MCF 10A (cell line): ENCODE measurements at regions not wholly inside any gene's neighbourhood (a gene's known extent, or its start where the extent isn't known, plus 50 kb on each side); places are given as distances from the start of the nearest gene placed in this dataset.

Experiments used
- BruUV-seq: library from RNA; stranded (reverse); fragments of 400-500 nt; replicated peaks from 2 replicates; lab custom pipeline; 2021; lab: Mats Ljungman, UMichigan
- CTCF ChIA-PET: fragments of 300-600 bp; sonication (Branson Sonifier 250); formaldehyde crosslinking; extraction: SDS; loops from one replicate; lab custom pipeline; 2021; ENCODE audit warnings: antibody characterized with exemption, inconsistent platforms; lab: Yijun Ruan, JAX
- POLR2A ChIA-PET: fragments of 300-600, 350-650 bp; sonication (Branson Sonifier 250); formaldehyde crosslinking; extraction: SDS; loops from one replicate; lab custom pipeline; 2020; ENCODE audit warnings: antibody characterized with exemption, inconsistent platforms; lab: Yijun Ruan, JAX
- DNase-seq: peaks from one replicate; pipeline ENCODE4 v3.0.0-alpha.2; 2018; ENCODE audit not compliant: unreplicated experiment
- H3K27ac Mint-ChIP-seq: one replicate; pipeline ENCODE4 v1.8.0; 2022; ENCODE audit warnings: mild to moderate bottlenecking, low read depth, mixed read lengths; ENCODE audit not compliant: unreplicated experiment
- H3K27me3 Mint-ChIP-seq: one replicate; pipeline ENCODE4 v1.8.0; 2022; ENCODE audit warnings: mixed read lengths; ENCODE audit not compliant: insufficient read depth, unreplicated experiment
- H3K36me3 Mint-ChIP-seq: one replicate; pipeline ENCODE4 v1.8.0; 2022; ENCODE audit warnings: mild to moderate bottlenecking, moderate library complexity, mixed read lengths; ENCODE audit not compliant: insufficient read depth, unreplicated experiment
- H3K4me1 Mint-ChIP-seq: one replicate; pipeline ENCODE4 v1.8.0; 2022; ENCODE audit warnings: mixed read lengths; ENCODE audit not compliant: insufficient read depth, unreplicated experiment
- H3K4me3 Mint-ChIP-seq: one replicate; pipeline ENCODE4 v1.8.0; 2022; ENCODE audit warnings: mild to moderate bottlenecking, moderate library complexity, mixed read lengths; ENCODE audit not compliant: unreplicated experiment
- H3K9me3 Mint-ChIP-seq: one replicate; pipeline ENCODE4 v1.8.0; 2022; ENCODE audit warnings: mixed read lengths; ENCODE audit not compliant: unreplicated experiment
- intact Hi-C: fragments of 100-400 bp; cut with micrococcal nuclease; formaldehyde crosslinking; loops from 2 replicates; pipeline ENCODE4 v1.14.1; 2022
- TF ChIP-seq, protein P1 (sequence below): fragments of 200-600 bp; IDR thresholded peaks from one replicate; pipeline ENCODE4 v1.8.0; 2022; ENCODE audit warnings: antibody characterized with exemption, mild to moderate bottlenecking; ENCODE audit not compliant: unreplicated experiment

DNA sequence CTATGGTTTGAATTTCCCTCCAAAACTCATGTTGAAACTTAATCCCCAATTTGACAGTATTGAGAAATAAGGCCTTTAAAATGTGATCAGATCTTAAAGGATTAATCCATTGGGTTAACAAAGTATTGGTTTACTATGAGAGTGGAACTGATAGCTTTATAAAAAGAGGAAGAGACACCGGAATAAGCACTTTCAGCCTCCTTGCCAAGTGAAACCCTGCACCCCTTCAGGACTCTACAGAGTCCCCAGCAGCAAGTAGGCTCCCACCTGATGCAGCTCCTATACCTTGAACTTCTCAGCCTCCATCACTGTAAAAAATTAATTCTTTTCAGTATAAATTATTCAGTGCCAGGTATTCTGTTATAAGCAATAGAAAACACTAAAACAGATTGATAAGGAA, 348.3 kb downstream of the CGGBP1 start:
- DNase-seq: no peak
- H3K4me3 Mint-ChIP-seq: no peak overlapping the region
- BruUV-seq: no TSS peak
- peaks cover 7% of the 10 kb centered on the region for H3K4me1 Mint-ChIP-seq
- no peaks in the 10 kb centered on the region for H3K36me3 Mint-ChIP-seq
- TF ChIP-seq, protein P1, sequence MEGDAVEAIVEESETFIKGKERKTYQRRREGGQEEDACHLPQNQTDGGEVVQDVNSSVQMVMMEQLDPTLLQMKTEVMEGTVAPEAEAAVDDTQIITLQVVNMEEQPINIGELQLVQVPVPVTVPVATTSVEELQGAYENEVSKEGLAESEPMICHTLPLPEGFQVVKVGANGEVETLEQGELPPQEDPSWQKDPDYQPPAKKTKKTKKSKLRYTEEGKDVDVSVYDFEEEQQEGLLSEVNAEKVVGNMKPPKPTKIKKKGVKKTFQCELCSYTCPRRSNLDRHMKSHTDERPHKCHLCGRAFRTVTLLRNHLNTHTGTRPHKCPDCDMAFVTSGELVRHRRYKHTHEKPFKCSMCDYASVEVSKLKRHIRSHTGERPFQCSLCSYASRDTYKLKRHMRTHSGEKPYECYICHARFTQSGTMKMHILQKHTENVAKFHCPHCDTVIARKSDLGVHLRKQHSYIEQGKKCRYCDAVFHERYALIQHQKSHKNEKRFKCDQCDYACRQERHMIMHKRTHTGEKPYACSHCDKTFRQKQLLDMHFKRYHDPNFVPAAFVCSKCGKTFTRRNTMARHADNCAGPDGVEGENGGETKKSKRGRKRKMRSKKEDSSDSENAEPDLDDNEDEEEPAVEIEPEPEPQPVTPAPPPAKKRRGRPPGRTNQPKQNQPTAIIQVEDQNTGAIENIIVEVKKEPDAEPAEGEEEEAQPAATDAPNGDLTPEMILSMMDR: no peak
- H3K27me3 Mint-ChIP-seq: no peaks in the 10 kb centered on the region
- CTCF ChIA-PET: interaction anchor here (0.6 to 0.7 kb wide), 3 partner anchors 64 to 479 kb away, joined by 3 to 4 read pairs (median 4); no protein-coding TSS in a partner anchor
- peaks cover 15% of the 10 kb centered on the region for H3K9me3 Mint-ChIP-seq
- no peak overlapping the region for H3K27ac Mint-ChIP-seq
- POLR2A ChIA-PET: no interaction called here
- intact Hi-C loops: no loop called here

DNA sequence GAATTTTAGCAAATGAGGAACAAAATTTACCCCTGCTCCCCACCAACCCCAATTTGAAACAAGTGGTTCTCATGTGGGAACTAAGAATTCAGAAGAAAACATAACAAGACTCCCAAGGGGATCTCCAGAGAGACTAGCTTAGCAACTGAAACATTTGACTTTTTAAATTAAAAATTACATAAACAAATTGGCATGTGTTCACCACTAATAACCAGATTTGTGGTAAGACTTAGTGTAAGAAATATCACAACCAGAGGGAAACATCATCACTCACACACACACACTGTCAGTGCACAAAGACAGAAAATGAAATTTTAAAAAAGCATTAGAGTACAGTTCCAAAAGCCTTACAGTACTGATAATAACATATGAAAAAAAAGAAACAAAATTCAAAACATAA, 348.8 kb downstream of the CGGBP1 start:
- POLR2A ChIA-PET: no interaction called here
- Mint-ChIP-seq H3K27me3 (no peaks in the 10 kb centered on the region), H3K36me3 (peaks cover under 1% of the 10 kb centered on the region), H3K9me3 (peaks cover 15% of the 10 kb centered on the region), H3K4me3 (no peak overlapping the region), H3K4me1 (peaks cover 7% of the 10 kb centered on the region), H3K27ac (no peak overlapping the region)
- TF ChIP-seq, protein P1: no peak
- intact Hi-C loops: no loop called here
- CTCF ChIA-PET: interaction anchor here (0.6 to 0.7 kb wide), 3 partner anchors 64 to 480 kb away, joined by 3 to 4 read pairs (median 4); no protein-coding TSS in a partner anchor
- DNase-seq: no peak
- BruUV-seq: no TSS peak

DNA sequence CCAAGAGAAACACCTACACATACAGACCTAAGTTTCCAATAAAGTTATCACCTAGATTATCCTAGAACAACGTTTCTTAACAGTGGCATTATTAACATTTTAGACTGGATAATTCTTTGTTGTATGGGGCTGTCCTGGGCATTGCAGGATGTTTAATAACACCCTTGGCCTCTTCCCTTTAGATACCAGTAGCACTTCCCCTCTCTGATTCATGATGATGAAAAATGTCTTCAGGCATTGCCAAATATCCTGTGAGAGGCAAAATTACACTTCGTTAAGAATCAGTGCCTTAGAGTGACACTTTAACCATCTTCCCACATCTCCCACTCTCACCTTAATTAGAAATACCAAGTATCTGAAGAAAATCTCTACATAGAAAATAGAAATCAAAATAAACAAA, 352.6 kb downstream of the CGGBP1 start:
- no TSS peak for BruUV-seq
- CTCF ChIA-PET: no interaction called here
- H3K27ac Mint-ChIP-seq: no peak overlapping the region
- POLR2A ChIA-PET: no interaction called here
- H3K27me3 Mint-ChIP-seq: no peaks in the 10 kb centered on the region
- peak; percentile 44 for DNase-seq
- intact Hi-C loops: no loop called here
- H3K36me3 Mint-ChIP-seq: peaks cover 4% of the 10 kb centered on the region
- peaks cover 7% of the 10 kb centered on the region for H3K4me1 Mint-ChIP-seq
- no peak overlapping the region for H3K4me3 Mint-ChIP-seq
- peaks cover 15% of the 10 kb centered on the region for H3K9me3 Mint-ChIP-seq
- TF ChIP-seq, protein P1: no peak

DNA sequence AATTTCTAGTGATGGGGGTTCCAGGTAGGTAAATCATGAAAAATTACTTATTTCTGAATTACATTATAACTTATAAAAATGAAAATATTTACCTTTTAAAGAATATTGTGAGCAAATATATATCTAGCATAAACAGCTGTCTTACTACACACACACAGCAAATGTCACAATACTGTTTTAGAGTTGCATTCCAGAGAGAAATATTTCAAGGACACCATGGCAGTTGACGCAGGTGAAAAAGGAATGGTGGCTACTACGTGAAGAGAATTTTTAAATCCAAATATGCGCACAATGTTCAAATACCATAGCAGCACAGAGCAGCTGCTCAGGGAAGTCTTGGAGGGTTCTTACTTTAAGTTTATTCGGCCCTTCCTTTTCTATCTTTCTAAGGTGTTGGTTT, 356.2 kb downstream of the CGGBP1 start:
- TF ChIP-seq, protein P1: no peak
- ChIA-PET CTCF (no interaction called here), POLR2A (interaction anchor here (0.7 kb wide), 1 partner anchor 1041 kb away, joined by 3 read pairs; no protein-coding TSS in a partner anchor)
- Mint-ChIP-seq H3K27me3 (no peaks in the 10 kb centered on the region), H3K9me3 (peaks cover 8% of the 10 kb centered on the region), H3K36me3 (peaks cover 4% of the 10 kb centered on the region), H3K4me1 (peaks cover 7% of the 10 kb centered on the region), H3K27ac (no peak overlapping the region), H3K4me3 (no peak overlapping the region)
- intact Hi-C loops: no loop called here
- DNase-seq: no peak
- no TSS peak for BruUV-seq
